ENCODE measurements at regions not wholly inside any gene's neighbourhood (a gene's known extent, or its start where the extent isn't known, plus 50 kb on each side); places are given as distances from the start of the nearest gene placed in this dataset.

DNA sequence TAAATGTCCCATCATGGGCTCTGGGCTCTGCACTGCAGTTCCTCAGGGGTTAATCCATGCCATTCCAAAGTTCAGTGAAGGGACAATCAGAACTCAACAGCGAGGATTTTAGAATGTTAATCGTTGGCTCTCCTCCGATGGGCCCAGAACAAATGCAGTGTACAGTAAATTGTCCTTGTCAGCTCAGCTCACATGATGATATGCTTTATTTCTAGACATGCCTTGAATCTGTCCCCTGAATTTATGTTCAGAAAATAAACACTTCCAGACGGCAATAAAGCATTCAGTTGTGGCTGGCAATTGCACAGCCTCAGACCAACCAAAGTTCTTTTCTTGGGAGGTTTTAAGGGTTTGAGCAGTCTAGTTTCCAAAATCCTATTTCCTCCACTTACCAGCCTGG, 981.2 kb downstream of the BCL11A start:
- no peak for DNase-seq (ENCODE audit: low read depth)

DNA sequence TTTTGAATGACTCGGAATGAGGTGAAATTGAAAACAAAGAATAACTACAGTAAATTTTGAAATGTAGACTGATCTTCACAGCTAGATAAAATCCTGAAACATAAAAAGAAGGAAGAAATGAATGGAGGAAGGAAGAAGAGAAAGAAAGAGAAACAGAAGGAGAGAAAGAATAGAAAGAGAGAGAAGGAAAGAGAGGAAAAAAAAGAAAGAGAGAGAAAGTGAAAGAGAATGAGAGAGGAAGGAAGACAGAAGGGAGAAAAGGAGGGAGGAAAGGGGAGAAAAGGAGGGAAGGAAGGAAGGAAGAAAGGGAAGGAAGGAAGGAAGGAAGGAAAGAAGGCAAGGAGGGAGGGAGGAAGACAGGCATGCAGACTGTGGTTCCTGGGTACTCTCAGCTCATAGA, 982.6 kb downstream of the BCL11A start:
- no peak for DNase-seq (ENCODE audit: low read depth)

DNA sequence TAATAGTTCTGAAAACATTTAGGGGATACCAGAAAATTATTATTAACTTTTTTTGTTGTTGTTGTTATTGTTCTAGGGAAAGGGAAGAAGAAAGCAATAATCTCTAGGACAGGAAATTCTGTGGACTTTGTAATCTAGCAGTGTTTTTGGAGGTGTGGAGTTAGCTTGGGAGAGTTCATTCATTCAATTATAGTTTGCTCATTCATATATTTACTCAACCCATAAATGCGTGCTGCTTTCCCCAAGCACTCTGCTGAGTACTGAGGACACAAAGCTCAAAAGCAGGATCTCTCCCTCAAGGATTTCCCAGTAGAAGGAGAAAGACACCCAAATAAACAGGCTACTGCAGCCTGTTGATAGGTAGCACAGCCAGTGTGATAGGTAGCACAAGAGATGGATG, 984.3 kb downstream of the BCL11A start:
- no peak for DNase-seq (ENCODE audit: low read depth)

DNA sequence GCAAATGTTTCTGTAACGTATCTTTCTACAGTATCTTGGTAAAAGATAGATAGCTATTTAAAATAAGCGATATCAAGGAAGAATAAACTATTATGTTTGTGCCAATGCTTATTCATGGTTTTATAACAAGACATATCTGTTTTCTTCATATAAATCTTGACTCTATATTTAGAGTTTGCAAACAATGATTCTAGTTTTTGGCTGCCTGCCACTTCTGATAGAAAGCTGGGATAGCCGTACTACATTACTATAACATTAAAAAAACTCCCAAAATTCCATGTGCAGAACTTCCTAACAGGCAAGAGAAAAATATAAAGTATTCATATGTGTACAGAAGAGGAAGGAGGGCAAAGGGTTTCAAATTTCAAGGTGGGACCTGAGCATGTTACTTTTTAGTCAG, 985.0 kb downstream of the BCL11A start:
- DNase-seq (ENCODE audit: low read depth): no peak

DNA sequence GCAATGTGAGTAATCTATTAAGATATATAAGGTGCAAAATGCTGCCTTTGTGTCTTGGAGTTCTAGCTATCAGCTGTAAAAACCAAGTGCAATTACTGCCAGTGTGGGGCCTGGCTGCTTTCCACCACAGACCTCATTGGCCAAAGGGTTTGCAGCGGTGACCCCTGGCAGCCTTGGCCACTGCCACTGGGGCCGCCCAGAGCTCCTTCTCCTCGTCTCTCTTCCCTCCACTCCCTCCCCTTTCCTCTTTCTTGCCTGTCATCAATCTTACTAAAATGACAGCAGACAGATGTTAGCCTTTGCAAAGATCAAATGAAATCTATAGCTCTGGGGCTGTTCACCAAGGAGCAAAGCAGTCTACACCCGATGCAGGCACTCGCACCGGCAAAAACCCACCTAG, 986.3 kb downstream of the BCL11A start:
- no peak for DNase-seq (ENCODE audit: low read depth)

DNA sequence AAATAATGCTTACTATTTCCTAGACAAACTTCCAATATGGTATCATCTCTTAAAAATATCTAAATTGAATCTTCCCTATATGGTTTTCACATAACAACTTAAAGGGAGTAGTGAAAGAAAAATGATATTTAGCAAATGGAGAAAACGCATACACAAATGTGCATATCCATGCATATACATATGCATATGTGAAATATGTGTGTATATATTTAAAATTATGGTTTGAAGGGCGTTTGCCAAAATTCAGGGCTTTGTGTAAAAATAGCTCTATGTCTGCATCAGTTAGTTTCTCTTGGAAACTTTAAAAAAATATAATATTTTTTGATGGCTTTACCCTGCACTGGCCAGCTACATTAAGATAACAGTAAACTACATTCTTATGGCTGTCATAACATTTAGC, 986.7 kb downstream of the BCL11A start:
- DNase-seq (ENCODE audit: low read depth): no peak

GRCh38 chr2:59561281-59561680, 992.2 kb downstream of the BCL11A start:
- DNase-seq (ENCODE audit: low read depth): no peak

GRCh38 chr2:59560769-59561168, 992.7 kb downstream of the BCL11A start:
- DNase-seq (ENCODE audit: low read depth): no peak

GRCh38 chr2:59540864-59541263, 1012.6 kb downstream of the BCL11A start:
- DNase-seq (ENCODE audit: low read depth): no peak

DNA sequence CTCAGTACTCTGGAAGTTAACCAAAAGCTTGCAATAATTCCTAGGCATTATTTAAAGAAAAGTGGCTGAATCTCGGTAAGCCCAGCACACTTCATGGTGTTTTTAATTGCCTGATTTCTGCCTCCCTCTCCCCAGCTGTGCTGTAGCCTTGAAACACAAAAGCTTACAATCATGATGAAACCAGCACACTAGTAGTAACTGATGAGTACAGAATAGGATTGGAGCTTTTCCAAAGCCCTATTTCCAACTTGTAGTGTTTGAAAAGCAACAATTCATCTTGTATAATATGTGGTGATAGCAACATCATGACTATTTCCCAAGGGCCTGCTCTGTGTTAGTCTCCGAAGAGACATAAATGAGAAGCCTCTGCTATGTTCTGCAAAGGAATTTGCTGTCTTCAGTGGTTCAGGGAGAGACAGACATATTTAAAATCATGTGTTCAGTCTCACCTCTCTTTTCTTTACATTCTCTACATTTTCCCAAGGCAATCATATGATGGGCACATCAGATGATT, 1015.0 kb downstream of the BCL11A start:
- no peak for DNase-seq (ENCODE audit: low read depth)

DNA sequence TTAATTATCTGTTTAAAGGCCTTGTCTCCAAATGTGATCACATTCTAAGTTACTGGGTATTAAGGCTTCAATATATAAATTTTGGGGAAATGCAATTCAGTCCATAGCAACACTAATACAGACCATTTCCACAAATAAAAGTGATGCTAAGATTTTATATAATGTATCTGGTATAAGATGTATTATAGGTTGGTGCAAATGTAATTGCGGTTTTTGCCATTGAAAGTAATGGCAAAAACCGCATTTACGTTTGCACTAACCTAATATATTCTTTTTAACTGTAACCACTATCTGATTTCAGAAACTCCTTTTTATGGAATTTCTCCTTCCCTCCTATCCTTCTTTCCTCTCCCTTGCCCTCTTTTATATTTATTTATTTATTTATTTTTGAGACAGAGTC, 1020.6 kb downstream of the BCL11A start:
- DNase-seq (ENCODE audit: low read depth): no peak

- no peak for DNase-seq (ENCODE audit: low read depth)
Observed at GRCh38 chr2:59530258-59530657, 1023.2 kb downstream of the BCL11A start.

DNA sequence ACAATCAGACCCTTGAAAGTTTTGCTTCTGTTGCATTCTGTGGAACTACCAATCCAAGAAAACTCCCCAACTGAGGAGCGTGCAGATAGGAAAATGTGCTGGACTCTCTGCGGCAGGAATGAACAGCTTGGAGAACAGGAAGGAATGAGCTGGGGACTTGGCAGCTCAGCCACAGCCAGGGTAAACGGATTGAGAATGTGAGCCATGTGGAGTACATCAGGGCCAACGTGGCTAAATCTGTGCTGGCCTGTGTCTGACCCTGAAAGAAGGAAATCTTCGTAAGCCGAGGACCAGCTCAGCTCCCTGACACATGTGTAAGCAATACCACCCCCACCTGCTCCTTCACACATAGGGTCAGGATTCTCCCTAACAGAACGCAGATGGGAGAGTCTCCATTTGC, 1023.7 kb downstream of the BCL11A start:
- DNase-seq (ENCODE audit: low read depth): no peak

- no peak for DNase-seq (ENCODE audit: low read depth)
Observed at GRCh38 chr2:59528525-59528924, 1024.9 kb downstream of the BCL11A start.

DNA sequence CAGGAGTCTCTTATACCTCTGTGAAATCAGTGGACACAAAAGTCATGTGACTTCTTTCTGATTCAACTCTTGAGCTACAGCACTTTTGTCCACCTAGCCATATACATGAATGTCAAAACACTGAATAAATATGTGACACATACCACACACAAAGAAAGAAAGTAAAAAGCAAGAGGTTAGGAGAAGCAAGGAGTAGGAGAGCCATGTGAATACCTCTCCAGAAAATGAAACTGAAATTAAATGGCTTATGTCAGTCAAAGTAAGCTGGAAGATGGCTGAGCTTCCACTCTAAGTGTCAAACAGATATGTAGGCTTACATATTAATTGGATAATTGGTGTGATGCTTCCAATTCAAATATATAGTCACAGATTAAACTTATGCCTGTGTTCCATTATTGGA, 1050.5 kb downstream of the BCL11A start:
- DNase-seq (ENCODE audit: low read depth): no peak

GRCh38 chr2:59490994-59491393, 1062.5 kb downstream of the BCL11A start:
- DNase-seq (ENCODE audit: low read depth): no peak

- DNase-seq (ENCODE audit: low read depth): no peak
Observed at GRCh38 chr2:59490192-59490591, 1063.3 kb downstream of the BCL11A start.

GRCh38 chr2:59484673-59485072, 1068.8 kb downstream of the BCL11A start:
- no peak for DNase-seq (ENCODE audit: low read depth)

DNA sequence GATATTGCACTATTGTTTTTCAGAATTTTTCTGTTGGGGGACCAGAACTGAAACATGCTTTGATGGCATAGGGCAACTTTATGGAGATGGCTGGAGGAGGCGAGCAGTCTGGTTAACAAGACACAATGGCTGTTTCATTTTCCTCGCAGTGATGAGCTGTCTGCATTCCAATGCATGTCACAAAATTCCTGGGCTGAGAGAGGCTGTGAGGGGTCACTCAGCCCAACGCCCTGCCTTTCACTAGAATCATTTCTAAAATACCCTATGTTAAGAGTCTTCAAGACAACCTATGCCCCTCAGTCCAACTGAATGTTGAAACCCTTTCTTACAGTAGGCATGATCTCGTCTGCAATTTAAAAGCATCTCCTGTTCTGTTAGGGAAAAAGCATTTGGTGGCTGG, 1090.0 kb downstream of the BCL11A start:
- no peak for DNase-seq (ENCODE audit: low read depth)

DNA sequence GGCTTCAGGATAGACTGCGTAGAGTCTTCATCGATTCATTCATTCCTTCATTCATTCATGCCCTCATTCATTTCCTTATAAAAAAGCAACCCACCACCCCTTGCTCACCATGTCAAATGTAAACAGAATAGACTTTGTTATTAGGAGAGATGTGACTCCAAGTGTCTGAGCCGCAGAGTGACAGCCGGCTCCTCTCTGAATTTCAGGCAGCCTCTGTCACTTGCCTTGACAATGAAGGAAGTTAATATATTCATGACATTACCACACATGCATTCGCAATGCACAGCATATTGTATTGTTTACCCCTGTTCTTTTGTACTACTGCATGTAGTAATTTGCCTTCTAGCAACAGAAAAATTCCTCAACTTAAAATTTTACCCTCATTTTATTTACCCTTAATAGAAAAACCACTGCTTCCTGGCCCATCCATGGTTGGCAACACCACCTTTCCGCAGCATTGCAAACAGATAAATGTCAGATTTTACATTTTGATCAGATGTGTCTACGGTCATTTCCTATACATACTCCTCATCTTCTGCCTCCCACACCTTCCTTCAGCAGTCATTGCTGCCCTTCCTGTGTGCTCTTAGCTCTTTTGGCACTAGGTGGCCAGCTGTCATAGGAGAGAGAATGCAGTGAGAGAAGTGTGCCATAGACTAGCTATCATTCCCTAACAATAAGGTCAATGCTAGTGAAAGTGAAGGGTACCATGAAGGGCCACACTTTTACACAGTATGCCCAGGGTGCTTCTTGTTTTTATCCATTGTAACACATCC, 1090.8 kb downstream of the BCL11A start:
- DNase-seq (ENCODE audit: low read depth): no peak

GRCh38 chr2:59461127-59461526, 1092.3 kb downstream of the BCL11A start:
- DNase-seq (ENCODE audit: low read depth): no peak

- no peak for DNase-seq (ENCODE audit: low read depth)
Observed at GRCh38 chr2:59458800-59459199, 1094.7 kb downstream of the BCL11A start.

GRCh38 chr2:59456285-59456684, 1097.2 kb downstream of the BCL11A start:
- DNase-seq (ENCODE audit: low read depth): no peak

- no peak for DNase-seq (ENCODE audit: low read depth)
Observed at GRCh38 chr2:59449274-59449673, 1104.2 kb downstream of the BCL11A start.
